ENCODE measurements at regions not wholly inside any gene's neighbourhood (a gene's known extent, or its start where the extent isn't known, plus 50 kb on each side); places are given as distances from the start of the nearest gene placed in this dataset.

DNA sequence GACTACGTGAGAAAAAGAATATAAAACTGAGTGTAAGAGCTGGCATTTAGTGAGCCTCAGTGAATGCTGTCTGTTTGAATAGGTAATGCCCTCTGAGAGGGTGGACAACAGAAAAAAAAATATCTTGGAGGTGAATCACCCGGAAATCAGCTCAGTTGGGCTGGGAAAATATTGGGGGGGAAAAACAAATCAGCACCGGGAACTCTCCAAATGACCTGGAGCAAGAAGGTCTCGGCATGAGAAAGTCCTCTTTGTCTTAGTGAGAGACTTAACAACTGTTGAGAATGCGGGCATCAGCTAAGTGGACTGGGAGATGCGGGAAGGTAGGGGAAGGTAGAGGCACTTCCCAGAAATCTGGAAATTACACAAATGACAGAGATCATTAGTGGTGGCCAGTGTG is 109.4 kb upstream of the POU3F3 start:
- intact Hi-C loops (cut with DNase I) = no loop called here
- H3K36me3 ChIP-seq = no peaks in the 10 kb centered on the region
- WGBS, 2 donors = 80 to 84% methylated on average over 6 of the region's 6 CpGs
- DNase-seq (no peak), ATAC-seq (no peak)
- H3K27me3 ChIP-seq = peaks cover 0 to 18% (median 0%) of the 10 kb centered on the region in 7 donors
- H3K27ac ChIP-seq = no peak overlapping the region
- H3K4me3 ChIP-seq = no peak overlapping the region
- H3K4me1 ChIP-seq = no peaks in the 10 kb centered on the region
- TF ChIP-seq CTCF (IDR thresholded peaks at IDR 0.05) = no peak
- H3K9me3 ChIP-seq = no peaks in the 10 kb centered on the region

DNA sequence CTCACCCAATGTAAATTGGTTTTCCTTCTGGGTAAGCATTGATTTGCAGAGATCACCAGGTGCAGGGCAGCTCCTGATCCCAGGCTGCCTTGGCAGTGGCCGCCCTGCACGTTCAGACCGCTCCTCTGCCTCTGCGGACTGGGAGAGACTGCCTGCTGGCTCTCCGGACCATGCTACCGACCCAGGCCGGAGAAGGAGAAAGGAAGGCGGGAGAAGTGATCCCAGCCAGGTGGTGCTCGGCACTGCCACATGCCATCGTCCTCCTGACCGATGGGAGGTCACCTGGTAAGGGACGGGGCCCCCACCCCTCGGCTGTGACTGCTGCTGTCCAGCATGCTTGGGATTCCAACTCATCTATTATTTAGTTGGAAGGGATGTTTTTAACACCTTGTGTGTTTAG is 108.1 kb upstream of the POU3F3 start:
- TF ChIP-seq CTCF (IDR thresholded peaks at IDR 0.05) = no peak
- DNase-seq (no peak), ATAC-seq (no peak)
- intact Hi-C loops (cut with DNase I) = no loop called here
- Histone ChIP-seq H3K27ac (no peak overlapping the region), H3K36me3 (no peaks in the 10 kb centered on the region), H3K4me1 (no peaks in the 10 kb centered on the region), H3K4me3 (no peak overlapping the region), H3K27me3 (peaks cover 0 to 18% (median 0%) of the 10 kb centered on the region in 7 donors), H3K9me3 (no peaks in the 10 kb centered on the region)
- 49 to 59% methylated on average over 13 of the region's 13 CpGs for WGBS, 2 donors

DNA sequence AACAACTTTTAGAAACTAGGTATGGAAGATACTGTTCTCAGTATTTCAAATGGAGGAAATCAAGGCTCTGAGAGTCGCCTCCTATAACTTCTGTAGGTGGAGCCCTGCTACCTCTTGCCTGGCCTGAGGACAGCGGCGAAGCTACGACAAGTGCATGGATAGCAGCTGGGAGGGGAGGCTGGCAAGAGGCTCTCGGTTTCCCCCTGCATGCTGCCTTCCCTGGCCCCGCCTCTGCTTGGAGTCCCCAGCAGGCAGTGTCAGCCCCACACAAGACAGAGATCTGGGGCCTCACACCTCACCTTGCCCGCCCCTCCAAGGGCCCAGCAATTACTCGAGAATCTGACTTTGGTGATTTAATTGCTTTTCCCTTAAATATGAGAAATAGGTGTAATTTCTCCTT is 107.6 kb upstream of the POU3F3 start:
- Histone ChIP-seq H3K4me1 (no peaks in the 10 kb centered on the region), H3K4me3 (no peak overlapping the region), H3K9me3 (no peaks in the 10 kb centered on the region), H3K27ac (no peak overlapping the region), H3K27me3 (peaks cover 0 to 18% (median 0%) of the 10 kb centered on the region in 7 donors), H3K36me3 (no peaks in the 10 kb centered on the region)
- intact Hi-C loops (cut with DNase I) = no loop called here
- DNase-seq (no peak), ATAC-seq (no peak)
- 66 to 69% methylated on average over 8 of the region's 8 CpGs for WGBS, 2 donors
- TF ChIP-seq CTCF (IDR thresholded peaks at IDR 0.05) = no peak

GRCh38 chr2:104746858-104747257 is 107.1 kb upstream of the POU3F3 start:
- DNase-seq = no peak
- WGBS, 2 donors = 89 to 90% methylated on average over 24 of the region's 24 CpGs
- Histone ChIP-seq H3K9me3 (no peaks in the 10 kb centered on the region), H3K4me1 (no peaks in the 10 kb centered on the region), H3K27me3 (peaks cover 0 to 18% (median 0%) of the 10 kb centered on the region in 7 donors), H3K27ac (no peak overlapping the region), H3K4me3 (no peak overlapping the region), H3K36me3 (no peaks in the 10 kb centered on the region)
- intact Hi-C loops (cut with DNase I) = no loop called here
- no peak for TF ChIP-seq CTCF (IDR thresholded peaks at IDR 0.05)
- ATAC-seq = no peak

All from heart right ventricle (tissue), 16 donors.